ES-I3 (cell line): ENCODE measurements at regions not wholly inside any gene's neighbourhood (a gene's known extent, or its start where the extent isn't known, plus 50 kb on each side); places are given as distances from the start of the nearest gene placed in this dataset.

Experiments
- H3K36me3 ChIP-seq: 2 replicates; pipeline ENCODE4 v1.6.1; 2013; ENCODE audit warnings: mild to moderate bottlenecking, low read length, control low read depth, moderate library complexity; ENCODE audit not compliant: insufficient read depth
- H3K4me1 ChIP-seq: 2 replicates; pipeline ENCODE4 v1.6.1; 2013; ENCODE audit warnings: mild to moderate bottlenecking, control low read depth, low read length; ENCODE audit not compliant: insufficient read depth
- H3K9ac ChIP-seq: 2 replicates; pipeline ENCODE4 v1.6.1; 2013; ENCODE audit warnings: low read depth, mild to moderate bottlenecking, low read length, moderate library complexity
- H3K9me3 ChIP-seq: 2 replicates; pipeline ENCODE4 v1.6.1; 2013; ENCODE audit warnings: mild to moderate bottlenecking, low read length, moderate library complexity; ENCODE audit not compliant: control insufficient read depth, insufficient read depth

DNA sequence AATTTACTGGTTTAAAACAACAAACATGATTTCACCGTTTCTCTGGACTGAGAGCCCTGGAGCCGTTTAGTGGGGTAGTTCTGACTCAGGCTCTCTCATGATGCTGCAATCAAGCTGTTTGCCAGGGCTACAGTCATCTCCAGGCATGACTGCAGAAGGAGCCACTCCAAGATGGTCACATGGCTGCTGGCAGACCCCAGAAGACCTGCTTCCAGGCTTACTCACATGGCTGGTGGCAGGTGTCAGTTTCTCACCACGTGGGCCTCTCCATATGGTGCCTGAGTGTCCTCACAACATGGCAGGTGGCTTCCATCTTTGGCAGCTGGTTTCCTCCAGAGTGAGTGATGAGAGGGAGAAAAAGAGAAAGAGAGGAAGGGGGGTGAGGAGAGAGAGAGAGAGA, 378.3 kb upstream of the RGMA start:
- no peaks in the 10 kb centered on the region for H3K9me3 ChIP-seq
- no peak overlapping the region for H3K9ac ChIP-seq
- H3K36me3 ChIP-seq = no peaks in the 10 kb centered on the region
- peaks cover 11% of the 10 kb centered on the region for H3K4me1 ChIP-seq

DNA sequence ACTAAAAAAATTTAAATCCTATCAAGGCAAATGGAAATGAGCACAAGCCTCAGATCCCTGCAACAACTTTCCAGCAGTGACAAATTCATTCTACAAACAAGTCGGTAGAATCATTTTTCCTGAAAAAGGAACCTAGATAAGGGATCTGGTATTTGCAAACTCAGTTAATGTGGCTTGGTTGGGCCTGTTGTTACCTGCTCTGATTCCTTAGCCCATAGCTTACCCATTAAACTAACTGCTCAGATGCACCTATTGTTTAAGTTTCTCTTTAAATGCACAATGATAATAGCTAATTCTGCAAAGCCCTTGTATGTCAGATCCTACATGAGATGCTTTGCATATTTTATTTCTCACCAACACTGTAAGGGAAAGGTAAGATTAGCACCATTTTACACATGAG, 377.4 kb upstream of the RGMA start:
- Histone ChIP-seq H3K4me1 (peaks cover 11% of the 10 kb centered on the region), H3K36me3 (no peaks in the 10 kb centered on the region), H3K9me3 (no peaks in the 10 kb centered on the region), H3K9ac (no peak overlapping the region)

- no peak overlapping the region for H3K9ac ChIP-seq
- peaks cover 6% of the 10 kb centered on the region; the same call in 1 of the 2 replicates for H3K4me1 ChIP-seq
- H3K9me3 ChIP-seq = no peaks in the 10 kb centered on the region
- no peaks in the 10 kb centered on the region for H3K36me3 ChIP-seq
Observed at GRCh38 chr15:93462690-93463089, 373.7 kb upstream of the RGMA start.

- H3K4me1 ChIP-seq = no peaks in the 10 kb centered on the region
- H3K9me3 ChIP-seq = no peaks in the 10 kb centered on the region
- no peak overlapping the region for H3K9ac ChIP-seq
- H3K36me3 ChIP-seq = no peaks in the 10 kb centered on the region
Observed at GRCh38 chr15:93460717-93461116, 371.7 kb upstream of the RGMA start.

GRCh38 chr15:93459396-93459795, 370.4 kb upstream of the RGMA start:
- H3K36me3 ChIP-seq = no peaks in the 10 kb centered on the region
- no peak overlapping the region for H3K9ac ChIP-seq
- H3K4me1 ChIP-seq = 0 out of 2 replicates have a peak, but pooled peaks cover 4% of the 10 kb centered on the region
- no peaks in the 10 kb centered on the region for H3K9me3 ChIP-seq

GRCh38 chr15:93458597-93458996, 369.6 kb upstream of the RGMA start:
- Histone ChIP-seq H3K4me1 (0 out of 2 replicates have a peak, but pooled peaks cover 4% of the 10 kb centered on the region), H3K9me3 (no peaks in the 10 kb centered on the region), H3K9ac (no peak overlapping the region), H3K36me3 (no peaks in the 10 kb centered on the region)

DNA sequence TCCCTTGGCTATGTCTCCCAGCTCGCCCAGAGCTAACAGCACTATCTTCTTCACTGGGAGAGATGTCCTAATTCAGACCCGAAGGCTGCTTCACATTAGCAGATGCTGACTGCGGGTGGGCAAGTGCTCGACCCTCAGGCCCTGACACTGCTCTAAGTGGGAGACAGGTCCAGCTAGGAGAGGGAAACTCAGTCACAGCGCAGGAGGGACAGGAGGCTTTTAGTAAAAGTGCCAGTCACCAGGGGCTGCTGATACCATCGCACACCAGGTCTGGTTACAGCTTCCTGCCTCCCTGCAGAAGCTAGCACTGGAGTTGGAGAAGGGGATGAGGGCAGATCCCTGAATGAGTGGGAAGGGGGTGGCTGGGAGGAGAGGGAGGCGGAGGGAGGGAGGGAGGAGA, 365.8 kb upstream of the RGMA start:
- no peaks in the 10 kb centered on the region for H3K36me3 ChIP-seq
- H3K4me1 ChIP-seq = peaks cover 18% of the 10 kb centered on the region
- no peak overlapping the region for H3K9ac ChIP-seq
- H3K9me3 ChIP-seq = no peaks in the 10 kb centered on the region

DNA sequence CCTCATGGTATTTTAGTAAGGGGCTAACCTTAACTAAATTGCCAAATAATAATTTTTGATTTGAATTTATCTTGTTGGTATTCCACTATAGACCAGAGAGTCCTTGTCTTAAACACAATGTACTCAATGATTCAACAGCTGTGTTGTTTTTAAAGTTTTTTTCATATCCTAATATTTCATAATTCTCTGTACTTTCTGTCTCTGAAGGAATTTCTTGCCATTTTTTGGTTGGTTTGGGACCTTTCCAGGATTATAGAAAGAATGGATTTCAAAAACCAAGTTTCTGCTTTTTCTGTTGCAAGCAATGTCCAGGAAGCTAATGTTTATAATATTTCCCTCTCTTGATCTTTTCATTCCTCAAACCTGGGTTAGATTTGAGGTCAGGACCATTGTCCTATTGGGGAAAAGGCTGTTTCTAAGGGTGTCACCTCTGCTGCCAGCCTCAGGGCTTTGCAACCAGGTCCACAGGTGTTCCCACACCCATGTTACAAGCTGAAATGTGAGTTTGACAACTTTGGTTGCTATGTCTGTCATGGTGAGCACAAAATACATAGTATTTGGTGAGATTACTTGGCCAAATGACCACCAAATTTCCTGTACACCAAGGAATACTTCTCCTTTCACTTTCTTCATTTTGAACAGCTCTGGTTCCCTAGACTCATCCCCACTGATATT, 363.7 kb upstream of the RGMA start:
- H3K9ac ChIP-seq = no peak overlapping the region
- H3K4me1 ChIP-seq = peaks cover 18% of the 10 kb centered on the region
- no peaks in the 10 kb centered on the region for H3K9me3 ChIP-seq
- H3K36me3 ChIP-seq = no peaks in the 10 kb centered on the region

GRCh38 chr15:93451822-93452221, 362.8 kb upstream of the RGMA start:
- Histone ChIP-seq H3K9ac (no peak overlapping the region), H3K9me3 (no peaks in the 10 kb centered on the region), H3K4me1 (peaks cover 18% of the 10 kb centered on the region), H3K36me3 (no peaks in the 10 kb centered on the region)

DNA sequence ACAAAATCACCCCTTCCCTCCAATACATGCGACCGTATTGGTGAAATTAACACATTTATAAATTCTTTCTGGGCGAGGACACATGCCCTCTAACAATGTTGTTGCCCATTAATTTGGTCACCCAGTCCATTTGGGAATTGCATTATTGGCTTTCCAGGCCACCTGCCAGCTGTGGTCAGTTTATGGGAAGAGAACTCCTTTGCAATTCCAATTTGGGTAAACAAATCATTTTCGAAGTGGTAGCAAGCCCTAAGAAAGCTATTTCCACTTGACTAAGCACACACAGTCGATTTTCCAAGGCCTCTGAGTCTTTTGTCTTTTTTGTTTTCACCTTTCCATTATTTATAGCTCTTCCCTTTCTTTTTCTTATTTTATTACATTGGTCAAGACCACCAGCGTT, 362.3 kb upstream of the RGMA start:
- Histone ChIP-seq H3K9me3 (no peaks in the 10 kb centered on the region), H3K36me3 (no peaks in the 10 kb centered on the region), H3K4me1 (peaks cover 18% of the 10 kb centered on the region), H3K9ac (no peak overlapping the region)

GRCh38 chr15:93449798-93450197, 360.8 kb upstream of the RGMA start:
- Histone ChIP-seq H3K36me3 (no peaks in the 10 kb centered on the region), H3K4me1 (peaks cover 17% of the 10 kb centered on the region), H3K9ac (no peak overlapping the region), H3K9me3 (no peaks in the 10 kb centered on the region)

DNA sequence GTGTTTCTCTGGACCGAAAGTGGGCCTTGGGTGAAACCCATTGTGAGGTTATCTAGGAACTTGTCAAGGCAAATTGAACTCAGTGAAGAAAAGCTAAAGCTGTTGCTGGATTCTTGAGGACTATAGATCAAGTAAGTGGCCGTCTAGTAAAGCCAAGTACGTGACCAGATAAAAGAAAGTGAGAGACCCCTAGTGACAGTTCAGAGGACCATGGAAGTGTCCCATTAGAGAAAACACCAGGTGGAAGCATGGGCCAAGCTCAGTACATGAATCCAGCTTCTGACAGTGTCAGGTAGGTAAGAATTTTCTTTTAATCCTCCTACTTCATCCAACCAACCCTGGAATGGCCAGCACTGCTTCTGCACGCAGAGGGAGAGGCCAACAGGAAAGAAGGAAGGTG, 349.3 kb upstream of the RGMA start:
- no peaks in the 10 kb centered on the region for H3K4me1 ChIP-seq
- no peak overlapping the region for H3K9ac ChIP-seq
- no peaks in the 10 kb centered on the region for H3K9me3 ChIP-seq
- no peaks in the 10 kb centered on the region for H3K36me3 ChIP-seq

DNA sequence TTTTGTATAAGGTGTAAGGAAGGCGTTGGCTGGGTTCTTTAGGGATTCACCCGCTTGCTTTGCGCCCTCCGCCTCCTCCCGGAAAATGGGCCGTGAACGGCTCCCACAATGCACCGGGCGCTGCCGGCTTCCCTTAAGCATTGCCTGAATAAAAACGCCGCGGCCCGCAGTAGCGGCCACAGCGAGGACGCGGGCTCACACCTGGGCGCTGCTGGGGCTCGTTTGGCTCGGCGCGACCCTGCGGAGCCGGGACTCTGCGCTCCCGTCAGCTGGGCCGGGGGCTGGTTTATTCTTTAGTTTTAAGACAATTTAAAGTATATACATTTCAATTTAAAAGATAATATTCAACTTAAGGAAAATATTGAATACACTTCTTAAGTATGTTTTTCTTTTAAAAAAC, 343.5 kb upstream of the RGMA start:
- no peaks in the 10 kb centered on the region for H3K36me3 ChIP-seq
- H3K9ac ChIP-seq = no peak overlapping the region
- no peaks in the 10 kb centered on the region for H3K4me1 ChIP-seq
- H3K9me3 ChIP-seq = no peaks in the 10 kb centered on the region

GRCh38 chr15:93428807-93429351, 339.9 kb upstream of the RGMA start:
- H3K36me3 ChIP-seq = no peaks in the 10 kb centered on the region
- H3K4me1 ChIP-seq = no peaks in the 10 kb centered on the region
- no peak overlapping the region for H3K9ac ChIP-seq
- H3K9me3 ChIP-seq = no peaks in the 10 kb centered on the region

DNA sequence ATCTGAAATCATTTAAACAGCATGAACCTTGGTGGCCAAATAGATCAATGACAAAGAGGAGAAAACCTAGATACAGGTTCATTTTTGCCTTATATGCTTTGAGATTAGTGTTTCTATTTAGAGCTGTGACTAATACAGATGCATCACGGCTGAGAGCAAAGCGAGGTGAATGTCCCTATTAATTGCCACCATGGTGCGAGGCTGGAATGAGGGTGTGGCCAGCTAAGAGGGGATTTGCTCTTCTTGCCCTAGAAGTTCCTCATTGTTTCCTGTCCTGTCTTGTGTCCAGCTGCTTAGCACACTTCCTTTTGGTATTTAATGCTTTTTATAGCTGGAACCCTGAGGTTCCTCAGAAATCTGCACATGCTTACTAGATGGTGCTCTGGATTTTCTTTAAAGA, 339.1 kb upstream of the RGMA start:
- Histone ChIP-seq H3K9ac (no peak overlapping the region), H3K36me3 (no peaks in the 10 kb centered on the region), H3K9me3 (no peaks in the 10 kb centered on the region), H3K4me1 (no peaks in the 10 kb centered on the region)
